GM21367 (cell line): ENCODE measurements at regions not wholly inside any gene's neighbourhood (a gene's known extent, or its start where the extent isn't known, plus 50 kb on each side); places are given as distances from the start of the nearest gene placed in this dataset.
"Not testable (repeated sequence)": the region's sequence is repeated elsewhere in the genome, so short reads cannot be mapped to it uniquely, and the experiment has no call there.

ENCODE experiments used
- ATAC-seq: cut with Tn5 transposase; IDR thresholded peaks from one replicate; pipeline ENCODE4 v1.9.1; 2021; ENCODE audit not compliant: unreplicated experiment

DNA sequence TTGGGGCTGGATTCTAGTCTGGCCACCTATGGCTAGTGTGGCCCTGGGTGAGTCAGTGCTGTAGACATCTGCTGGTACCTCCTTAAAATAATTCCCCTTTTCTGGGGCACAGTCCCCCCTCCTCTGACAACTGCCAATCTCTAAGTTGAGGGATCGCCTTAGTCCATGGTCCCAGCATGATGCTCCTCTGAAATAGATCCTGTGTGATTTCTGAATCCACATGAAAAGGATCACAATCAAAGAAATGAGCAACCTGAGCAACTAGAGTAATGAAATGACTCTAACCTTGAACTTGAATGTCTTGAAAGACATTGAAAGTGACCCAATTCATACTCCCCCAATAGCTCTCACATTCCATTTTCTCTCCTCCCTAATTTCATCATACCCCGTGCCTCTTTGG lies 332.5 kb downstream of the VRK1 start:
- ATAC-seq, result no peak

DNA sequence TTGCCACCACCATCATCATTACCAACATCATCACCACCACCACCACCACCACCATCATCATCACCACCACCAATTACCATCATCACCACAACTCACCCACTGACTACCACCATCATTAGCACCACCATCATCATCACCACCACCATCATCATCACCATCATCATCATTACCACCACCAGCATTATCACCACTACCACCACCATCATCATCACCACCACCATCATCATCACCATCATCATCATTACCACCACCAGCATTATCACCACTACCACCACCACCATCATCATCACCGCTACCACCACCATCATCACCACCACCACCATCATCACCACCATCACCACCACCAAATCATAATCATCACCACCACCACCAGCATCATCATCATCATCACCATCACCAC lies 338.7 kb downstream of the VRK1 start:
- ATAC-seq, result not testable (repeated sequence)

DNA sequence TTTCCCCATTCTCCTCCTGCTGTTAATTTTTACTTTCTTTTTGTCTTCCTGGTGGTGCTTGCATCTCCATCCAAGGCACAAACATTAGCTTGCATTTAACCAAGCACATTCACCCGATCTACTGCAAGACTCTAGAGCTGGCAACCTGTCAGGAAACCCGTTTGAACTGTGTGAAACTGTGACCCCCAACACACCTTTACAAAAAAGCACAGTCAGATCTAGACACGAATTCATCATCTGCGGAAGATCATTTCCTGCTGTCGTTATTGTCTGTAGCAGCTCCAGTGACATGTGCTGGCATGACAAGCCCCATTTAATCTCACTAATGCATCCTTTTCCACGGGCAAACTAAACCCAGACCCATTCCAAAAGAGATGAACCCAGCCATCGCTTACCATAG lies 340.5 kb downstream of the VRK1 start:
- ATAC-seq, result no peak

DNA sequence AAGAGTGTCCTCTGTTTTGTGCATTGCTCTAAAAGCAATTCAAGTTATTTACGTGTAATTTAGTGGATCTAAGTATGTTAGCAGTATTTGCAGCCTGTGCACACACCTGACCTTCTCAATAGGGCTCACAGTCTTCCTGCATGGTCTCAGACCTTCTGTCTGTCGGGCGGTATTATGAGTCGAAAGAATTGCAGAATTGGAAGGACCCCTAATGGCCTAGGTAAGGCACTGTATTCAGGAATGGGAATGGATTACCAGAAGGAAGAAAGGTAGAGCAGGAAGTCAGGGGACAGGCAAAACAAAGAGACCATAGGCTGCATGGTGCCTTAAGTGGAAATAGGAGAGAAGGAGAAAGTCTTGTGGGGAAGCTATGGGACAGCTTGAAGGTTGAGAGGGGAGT lies 341.6 kb downstream of the VRK1 start:
- no peak for ATAC-seq

GRCh38 chr14:97143011-97143410 lies 345.8 kb downstream of the VRK1 start:
- no peak for ATAC-seq

DNA sequence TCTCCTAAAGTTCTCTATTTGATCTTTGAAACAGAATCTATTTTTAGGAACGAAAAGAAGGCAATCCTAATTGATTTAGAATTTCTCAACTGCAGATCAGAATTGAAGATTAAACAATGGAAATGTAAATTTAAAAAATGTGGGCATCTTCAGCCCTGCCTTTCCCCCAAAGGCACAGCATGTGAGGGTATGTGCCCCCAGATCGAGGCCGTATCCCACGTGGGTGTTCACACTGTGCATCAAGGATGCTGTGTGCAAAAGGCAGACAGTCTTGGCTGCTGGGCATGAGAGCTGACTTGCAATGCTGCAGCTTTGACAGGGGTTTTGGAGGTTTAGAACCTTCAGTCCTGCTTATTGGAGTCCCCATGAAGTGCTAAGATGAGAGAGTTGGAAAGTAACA lies 346.3 kb downstream of the VRK1 start:
- ATAC-seq, result no peak

DNA sequence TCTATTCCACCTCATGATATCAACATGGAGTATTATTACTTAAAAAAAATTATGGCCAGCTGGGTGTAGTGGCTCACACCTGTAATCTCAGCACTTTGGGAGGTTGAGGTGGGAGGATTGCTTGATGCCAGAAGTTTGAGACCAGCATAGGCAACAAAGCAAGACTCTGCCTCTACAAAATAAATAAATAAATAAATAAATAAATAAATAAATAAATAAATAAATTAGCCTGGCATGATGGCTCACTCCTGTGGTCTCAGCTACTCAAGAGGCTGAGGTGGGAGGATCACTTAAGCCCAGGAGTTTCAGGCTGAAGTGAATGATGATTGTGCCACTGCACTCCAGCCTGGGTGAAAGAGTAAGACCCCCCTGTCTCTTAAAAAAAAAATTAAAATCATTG lies 350.8 kb downstream of the VRK1 start:
- ATAC-seq, result not testable (repeated sequence)

DNA sequence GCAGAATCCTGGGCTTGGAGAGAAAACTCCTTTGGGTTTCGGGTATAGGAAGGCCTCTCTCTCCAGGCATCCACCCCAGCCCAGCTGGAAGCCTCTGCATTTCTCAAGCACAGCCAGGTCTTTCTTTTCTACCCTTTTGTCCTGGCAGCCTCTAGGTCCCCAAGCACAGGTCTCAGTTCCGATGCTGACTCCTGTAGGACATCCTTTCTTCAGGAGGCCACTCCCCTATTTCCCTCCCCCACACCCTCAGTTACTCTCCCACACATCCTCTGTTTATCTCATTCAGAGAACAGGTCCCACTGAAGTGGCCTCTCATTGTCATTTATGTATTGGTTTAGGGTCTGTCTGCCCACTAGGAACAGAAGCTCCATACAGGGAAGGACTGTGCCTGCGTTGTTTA lies 352.6 kb downstream of the VRK1 start:
- ATAC-seq, result no peak

DNA sequence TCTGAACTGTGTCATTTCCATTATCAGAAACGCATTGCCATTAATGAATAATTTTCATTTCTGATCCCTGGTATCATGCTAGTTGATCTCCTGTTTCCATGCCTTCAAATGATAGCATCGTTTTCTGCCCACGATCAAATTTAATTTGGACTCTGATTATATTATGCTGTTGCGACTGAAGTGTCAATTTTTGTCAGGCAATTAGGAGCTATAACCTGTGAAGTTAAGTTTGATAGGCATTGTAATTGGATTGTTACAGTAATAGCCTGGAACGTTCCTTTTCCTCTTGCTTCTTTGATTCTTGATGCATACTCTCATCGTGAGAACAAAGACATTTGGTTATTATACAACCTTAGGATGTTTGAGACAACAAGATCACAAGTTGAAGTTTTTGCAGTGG lies 356.3 kb downstream of the VRK1 start:
- ATAC-seq, result no peak

DNA sequence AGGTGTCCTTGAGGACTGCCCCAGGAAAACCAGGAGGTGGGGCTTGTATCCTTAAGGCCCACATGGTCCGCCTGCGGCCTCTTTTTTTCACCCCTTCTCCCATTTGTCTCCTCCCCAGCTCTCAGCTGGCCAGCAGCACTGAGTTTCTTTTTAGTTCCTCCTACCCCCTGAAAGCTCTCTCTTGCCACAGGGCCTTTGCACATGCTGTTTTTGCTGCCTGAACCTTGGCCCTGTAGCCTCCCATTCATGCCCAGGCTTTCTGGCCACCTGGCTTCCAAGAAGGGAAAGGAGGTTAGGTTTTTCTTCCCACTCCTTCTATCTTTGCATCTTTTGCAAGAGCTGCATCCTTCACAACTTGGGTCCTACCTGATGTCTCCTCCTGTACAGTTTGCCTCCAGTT lies 358.1 kb downstream of the VRK1 start:
- no peak for ATAC-seq

DNA sequence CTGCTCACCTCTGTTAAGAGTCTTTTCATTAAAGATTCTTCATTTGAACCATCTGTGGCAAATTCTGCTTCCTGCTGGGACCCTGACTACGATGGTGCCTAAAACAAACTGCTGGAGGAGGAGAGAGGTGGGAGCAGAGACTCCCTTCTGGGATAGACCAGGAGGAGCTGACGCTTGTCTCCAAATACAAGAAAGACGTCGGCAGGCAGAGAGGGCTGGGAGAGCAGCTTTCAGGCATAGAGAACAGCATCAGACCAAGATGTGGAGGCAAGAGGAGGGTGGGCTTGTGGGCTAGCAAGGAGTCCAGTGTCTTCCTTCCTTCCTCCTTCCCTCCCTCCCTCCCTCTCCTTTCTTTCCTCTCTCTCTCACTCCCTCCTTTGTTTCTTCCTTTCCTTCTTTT lies 358.6 kb downstream of the VRK1 start:
- no peak for ATAC-seq

GRCh38 chr14:97156705-97157104 lies 359.5 kb downstream of the VRK1 start:
- no peak for ATAC-seq

DNA sequence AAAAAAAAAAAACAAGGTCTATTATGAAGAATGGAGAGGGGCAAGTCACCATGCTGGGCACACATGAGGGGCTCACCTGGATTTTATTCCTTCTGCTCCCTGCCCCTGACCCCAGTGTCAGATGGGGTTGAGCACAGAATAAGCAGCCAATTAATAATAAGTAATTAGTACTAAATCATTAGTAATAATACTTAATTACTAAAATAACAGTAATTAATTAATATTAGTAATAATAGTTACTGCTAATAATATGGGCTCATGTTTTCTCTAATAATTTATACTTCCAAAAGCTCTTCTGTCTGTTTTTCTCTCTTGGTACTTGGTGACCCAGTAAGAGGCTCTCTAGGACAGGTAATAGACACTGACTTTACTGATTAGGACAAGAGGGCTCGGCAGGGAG lies 360.9 kb downstream of the VRK1 start:
- ATAC-seq, result no peak

- ATAC-seq, result no peak
Observed at GRCh38 chr14:97159124-97159523, 361.9 kb downstream of the VRK1 start.

- no peak for ATAC-seq
Observed at GRCh38 chr14:97162621-97163020, 365.4 kb downstream of the VRK1 start.

- no peak for ATAC-seq
Observed at GRCh38 chr14:97164021-97164420, 366.8 kb downstream of the VRK1 start.

DNA sequence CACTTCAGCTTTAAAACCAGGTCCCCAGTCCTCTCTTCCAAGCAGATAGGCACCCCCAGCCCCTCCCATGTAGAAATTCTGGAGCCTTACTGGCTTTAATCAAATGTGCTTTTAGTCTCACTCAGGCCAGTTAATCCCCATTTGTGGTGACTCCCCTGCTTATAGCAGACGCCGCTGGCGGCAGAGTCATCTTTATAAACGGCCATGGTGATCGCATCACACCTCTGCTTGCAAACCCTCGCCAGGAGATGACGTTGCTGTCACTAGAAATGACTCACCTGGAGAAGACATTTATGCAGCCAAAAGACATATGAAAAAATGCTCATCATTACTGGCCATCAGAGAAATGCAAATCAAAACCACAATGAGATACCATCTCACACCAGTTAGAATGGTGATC lies 369.3 kb downstream of the VRK1 start:
- ATAC-seq, result no peak

DNA sequence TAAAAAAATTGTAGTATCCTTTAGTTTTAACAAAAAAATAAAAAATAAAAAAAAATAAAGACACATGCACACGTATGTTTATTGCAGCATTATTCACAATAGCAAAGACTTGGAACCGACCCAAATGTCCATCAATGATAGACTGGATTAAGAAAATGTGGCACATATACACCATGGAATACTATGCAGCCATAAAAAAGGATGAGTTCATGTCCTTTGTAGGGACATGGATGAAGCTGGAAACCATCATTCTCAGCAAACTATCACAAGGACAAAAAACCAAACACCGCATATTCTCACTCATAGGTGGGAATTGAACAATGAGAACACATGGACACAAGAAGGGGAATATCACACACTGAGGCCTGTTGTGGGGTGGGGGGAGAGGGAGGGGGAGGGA lies 370.4 kb downstream of the VRK1 start:
- not testable (repeated sequence) for ATAC-seq

- no peak for ATAC-seq
Observed at GRCh38 chr14:97172644-97173043, 375.5 kb downstream of the VRK1 start.

GRCh38 chr14:97177016-97177415 lies 379.8 kb downstream of the VRK1 start:
- no peak for ATAC-seq

DNA sequence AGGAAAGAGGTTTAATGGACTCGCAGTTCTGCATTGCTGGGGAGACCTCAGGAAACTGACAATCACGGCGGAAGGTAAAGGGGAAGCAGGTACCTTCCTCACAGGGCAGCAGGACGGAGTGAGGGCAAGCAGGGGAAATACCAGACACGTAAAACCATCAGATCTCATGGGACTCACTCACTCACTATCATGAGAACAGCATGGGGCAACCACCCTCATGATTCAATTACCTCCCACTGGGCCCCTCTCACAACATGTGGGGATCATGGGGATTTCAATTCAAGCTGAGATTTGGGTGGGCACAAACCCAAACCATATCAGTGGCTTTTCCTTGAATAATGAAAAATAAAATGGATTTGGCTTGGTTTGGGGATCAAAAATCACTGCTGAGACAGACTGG lies 380.5 kb downstream of the VRK1 start:
- ATAC-seq, result no peak

GRCh38 chr14:97178781-97179180 lies 381.6 kb downstream of the VRK1 start:
- no peak for ATAC-seq

GRCh38 chr14:97179573-97179972 lies 382.4 kb downstream of the VRK1 start:
- ATAC-seq, result no peak
